K562 (cell line): ENCODE measurements at regions not wholly inside any gene's neighbourhood (a gene's known extent, or its start where the extent isn't known, plus 50 kb on each side); places are given as distances from the start of the nearest gene placed in this dataset.

Experiments
- CBX1 ChIP-seq: sonication (generic); IDR thresholded peaks from 2 replicates; pipeline ENCODE4 v1.6.1; 2016; ENCODE audit warnings: antibody characterized with exemption, low read depth, mild to moderate bottlenecking
- CBX3 ChIP-seq, 2 experiments: IDR thresholded peaks; 1 replicate in 1 of 2; 2 replicates in 1 of 2; pipeline ENCODE4 v1.6.1; 2012; ENCODE audit warnings: inconsistent platforms in 2 of 2, low read length in 2 of 2, borderline replicate concordance in 1 of 2, control low read depth in 1 of 2
- CC2D1A ChIP-seq: fragments of 450-650 bp; IDR thresholded peaks from 2 replicates; pipeline ENCODE4 v1.6.1; 2017; ENCODE audit warnings: mild to moderate bottlenecking
- CTCF ChIP-seq, 3 experiments: IDR thresholded peaks in 2 of 3; conservative IDR thresholded peaks in 1 of 3; 2 replicates each; pipeline ENCODE4 v1.5.1; 2011 to 2012; ENCODE audit warnings: low read length in 3 of 3, mild to moderate bottlenecking in 3 of 3, control low read depth in 2 of 3, improper control_type of control experiment in 1 of 3, inconsistent platforms in 1 of 3, low read depth in 1 of 3, mixed read lengths in 1 of 3, moderate library complexity in 1 of 3; ENCODE audit not compliant: insufficient read depth in 2 of 3
- ETV6 ChIP-seq, 3 experiments: fragments of 150-350 bp in 1 of 3; sonication (generic) in 1 of 3; formaldehyde crosslinking in 1 of 3; IDR thresholded peaks; 2 replicates each; pipeline versions ENCODE4 v1.6.1 to v1.8.0; 2014 to 2022; ENCODE audit warnings: borderline replicate concordance in 2 of 3, low read depth in 2 of 3, antibody characterized with exemption in 1 of 3, low read length in 1 of 3, mild to moderate bottlenecking in 1 of 3, missing genetic modification reagents in 1 of 3
- FOS ChIP-seq: IDR thresholded peaks from 3 replicates; pipeline ENCODE4 v1.6.1; 2011; ENCODE audit not compliant: insufficient read length; ENCODE audit errors: extremely low read depth
- FOXJ3 ChIP-seq: sonication (generic); formaldehyde crosslinking; IDR thresholded peaks from 2 replicates; pipeline ENCODE4 v1.4.0; 2020; ENCODE audit warnings: mild to moderate bottlenecking, missing genetic modification reagents
- GATAD2B ChIP-seq: fragments of 450-650 bp; IDR thresholded peaks from 2 replicates; pipeline ENCODE4 v1.6.1; 2017; ENCODE audit warnings: mild to moderate bottlenecking, borderline replicate concordance
- HNRNPUL1 ChIP-seq: fragments of 200-400 bp; formaldehyde crosslinking; IDR thresholded peaks from 2 replicates; pipeline ENCODE4 v1.6.1; 2017; ENCODE audit warnings: low read length
- ZBTB2 ChIP-seq: fragments of 450-650 bp; IDR thresholded peaks from 2 replicates; pipeline ENCODE4 v1.6.1; 2016; ENCODE audit warnings: antibody characterized with exemption
- ZBTB8A ChIP-seq: fragments of 450-650 bp; IDR thresholded peaks from 2 replicates; pipeline ENCODE4 v1.6.1; 2018; ENCODE audit warnings: mild to moderate bottlenecking, moderate library complexity; ENCODE audit not compliant: partially characterized antibody

GRCh38 chr1:213464786-213465460 lies 413.9 kb downstream of the RPS6KC1 start:
- no peak for TF ChIP-seq CBX3 (IDR thresholded peaks at IDR 0.05; ENCODE audit: borderline replicate concordance in 1 of 2, low read length in 2 of 2)
- no peak for TF ChIP-seq HNRNPUL1
- TF ChIP-seq ZBTB2 = no peak
- no peak for TF ChIP-seq FOXJ3 (CRISPR knock-in tag)
- TF ChIP-seq CTCF (IDR thresholded peaks at IDR 0.05 in 2 of 3, conservative IDR thresholded peaks at IDR 0.05 in 1 of 3; ENCODE audit: insufficient read depth in 2 of 3, low read depth in 1 of 3, low read length in 3 of 3) = no peak
- TF ChIP-seq CC2D1A = no peak
- no peak for TF ChIP-seq GATAD2B
- TF ChIP-seq CBX1 = no peak
- TF ChIP-seq ETV6 (IDR thresholded peaks at IDR 0.05; ENCODE audit: borderline replicate concordance in 1 of 2, low read depth in 2 of 2, low read length in 1 of 2) = no peak
- TF ChIP-seq ETV6 (CRISPR knock-in tag; IDR thresholded peaks at IDR 0.05; ENCODE audit: borderline replicate concordance) = no peak
- no peak for TF ChIP-seq FOS
- no peak for TF ChIP-seq ZBTB8A
